Right ventricle myocardium superior (tissue), 1 donor: ENCODE measurements at regions not wholly inside any gene's neighbourhood (a gene's known extent, or its start where the extent isn't known, plus 50 kb on each side); places are given as distances from the start of the nearest gene placed in this dataset.
"Not testable (repeated sequence)": the region's sequence is repeated elsewhere in the genome, so short reads cannot be mapped to it uniquely, and the experiment has no call there.

Experiments
- ATAC-seq: fragments of 200-7000 bp; cut with Tn5 transposase; one replicate; pipeline ENCODE4 v1.9.1; 2020; ENCODE audit warnings: mild to moderate bottlenecking; ENCODE audit not compliant: poor library complexity
- DNase-seq: peaks from one replicate; pipeline ENCODE4 v3.0.0-alpha.2; 2020
- intact Hi-C: fragments of 100-400 bp; cut with DNase I; formaldehyde crosslinking; loops from one replicate; pipeline ENCODE4 v1.11.2; 2022
- donor health status: DM: no; HTN: yes; CAD: no; lungs with severe emphysema.

- no peak for DNase-seq
- intact Hi-C loops: loop anchor here (10.0 kb wide), 1 partner anchor 208 kb away; no protein-coding TSS in a partner anchor
- ATAC-seq: no peak
Observed at GRCh38 chr4:138392751-138393308, 150.7 kb upstream of the SLC7A11 start.

DNA sequence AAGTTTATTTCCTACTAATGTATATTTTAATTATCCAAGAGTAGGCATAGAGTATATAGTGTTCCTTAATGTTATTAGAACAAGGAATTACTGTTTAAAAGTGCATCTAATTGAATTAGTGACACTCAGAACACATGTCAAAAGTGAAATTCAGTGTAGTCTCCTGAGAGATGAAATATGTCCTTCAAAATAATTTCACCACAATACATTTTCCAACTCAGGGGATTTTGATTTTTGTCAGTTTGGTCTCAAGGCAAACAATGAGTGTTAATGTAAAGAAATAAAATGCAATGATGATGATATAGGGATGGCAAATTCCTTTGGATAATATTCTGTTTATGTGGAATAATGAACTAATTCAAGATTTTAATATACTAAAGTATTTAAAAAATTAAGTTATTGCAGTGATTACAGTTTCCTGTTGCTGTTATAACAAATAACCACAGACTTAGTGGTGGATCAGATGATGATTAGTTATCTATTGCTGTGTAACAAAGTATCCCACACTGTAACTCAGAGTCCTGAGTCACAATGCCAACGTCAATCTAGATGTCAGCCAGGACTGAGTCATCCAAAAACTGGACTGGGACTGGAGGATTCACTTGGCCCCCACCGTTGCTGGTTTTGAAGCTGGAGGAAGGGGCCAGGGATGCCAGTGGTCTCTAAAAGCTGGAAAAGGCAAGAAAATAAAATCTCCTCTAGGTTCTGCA is 148.0 kb upstream of the SLC7A11 start:
- intact Hi-C loops: loop anchor here (10.0 kb wide), 1 partner anchor 205 kb away; no protein-coding TSS in a partner anchor
- DNase-seq (no peak), ATAC-seq (no peak)

DNA sequence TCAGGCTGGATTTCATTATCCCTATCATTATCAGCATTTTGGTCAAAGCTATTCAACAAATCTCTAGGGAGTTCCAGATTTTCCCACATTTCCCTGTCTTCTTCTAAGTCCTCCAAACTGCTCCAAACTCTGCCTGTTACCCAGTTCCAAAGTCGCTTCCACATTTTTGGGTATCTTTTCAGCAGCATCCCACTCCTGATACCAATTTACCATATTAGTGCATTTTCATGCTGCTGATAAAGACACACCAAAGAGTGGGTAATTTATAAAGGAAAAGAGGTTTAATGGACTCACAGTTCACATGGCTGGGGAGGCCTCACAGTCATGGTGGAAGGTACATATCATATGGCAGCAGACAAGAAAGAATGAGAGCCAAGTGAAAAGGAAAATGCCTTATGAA is 132.8 kb upstream of the SLC7A11 start:
- intact Hi-C loops: no loop called here
- ATAC-seq: no peak

GRCh38 chr4:138367942-138368341 is 125.8 kb upstream of the SLC7A11 start:
- intact Hi-C loops: no loop called here
- no peak for ATAC-seq

More for the DNA sequence above, 132.8 kb upstream of the SLC7A11 start:
- no peak for DNase-seq

GRCh38 chr4:138352446-138352845 is 110.3 kb upstream of the SLC7A11 start:
- intact Hi-C loops, ATAC-seq, DNase-seq: not testable (repeated sequence)

More at GRCh38 chr4:138367942-138368341, 125.8 kb upstream of the SLC7A11 start:
- no peak for DNase-seq

GRCh38 chr4:138348055-138348454 is 105.9 kb upstream of the SLC7A11 start:
- no peak for DNase-seq
- ATAC-seq: no peak
- intact Hi-C loops: no loop called here

GRCh38 chr4:138347561-138347960 is 105.4 kb upstream of the SLC7A11 start:
- ATAC-seq: no peak
- intact Hi-C loops: no loop called here

GRCh38 chr4:138344851-138345250 is 102.7 kb upstream of the SLC7A11 start:
- intact Hi-C loops: no loop called here
- ATAC-seq (no peak), DNase-seq (no peak)

More at GRCh38 chr4:138347561-138347960, 105.4 kb upstream of the SLC7A11 start:
- no peak for DNase-seq

- ATAC-seq (no peak), DNase-seq (no peak)
- intact Hi-C loops: no loop called here
Observed at GRCh38 chr4:138344054-138344453, 101.9 kb upstream of the SLC7A11 start.

GRCh38 chr4:138341739-138342415 is 99.7 kb upstream of the SLC7A11 start:
- no peak for ATAC-seq
- DNase-seq: no peak
- intact Hi-C loops: no loop called here

- no peak for DNase-seq
- no peak for ATAC-seq
- intact Hi-C loops: no loop called here
Observed at GRCh38 chr4:138338840-138339239, 96.7 kb upstream of the SLC7A11 start.

GRCh38 chr4:138338222-138338621 is 96.1 kb upstream of the SLC7A11 start:
- ATAC-seq, DNase-seq, intact Hi-C loops: not testable (repeated sequence)

- ATAC-seq (no peak), DNase-seq (no peak)
- intact Hi-C loops: no loop called here
Observed at GRCh38 chr4:138334346-138335016, 92.3 kb upstream of the SLC7A11 start.

DNA sequence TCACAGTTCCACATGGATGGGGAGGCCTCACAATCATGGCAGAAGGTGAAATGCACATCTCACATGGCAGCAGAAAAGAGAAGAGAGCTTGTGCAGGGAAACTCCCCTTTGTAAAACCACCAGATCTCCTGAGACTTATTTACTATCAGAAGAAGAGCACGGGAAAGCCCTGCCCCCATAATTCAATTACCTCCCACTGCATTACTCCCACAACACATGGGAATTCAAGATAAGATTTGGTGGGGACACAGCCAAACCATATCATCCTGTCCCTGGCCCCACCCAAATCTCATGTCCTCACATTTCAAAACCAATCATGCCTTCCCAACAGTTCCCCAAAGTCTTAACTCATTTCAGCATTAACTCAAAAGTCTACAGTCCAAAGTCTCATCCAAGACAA is 90.3 kb upstream of the SLC7A11 start:
- DNase-seq, intact Hi-C loops, ATAC-seq: not testable (repeated sequence)

- no peak for ATAC-seq
- intact Hi-C loops: no loop called here
- DNase-seq: no peak
Observed at GRCh38 chr4:138330531-138330930, 88.4 kb upstream of the SLC7A11 start.

GRCh38 chr4:138329506-138330070 is 87.4 kb upstream of the SLC7A11 start:
- ATAC-seq (no peak), DNase-seq (no peak)
- intact Hi-C loops: no loop called here

GRCh38 chr4:138327338-138327737 is 85.2 kb upstream of the SLC7A11 start:
- DNase-seq: no peak
- ATAC-seq: no peak
- intact Hi-C loops: no loop called here

- intact Hi-C loops: no loop called here
- DNase-seq: no peak
- ATAC-seq: no peak
Observed at GRCh38 chr4:138320831-138321230, 78.7 kb upstream of the SLC7A11 start.

- no peak for DNase-seq
- ATAC-seq: no peak
- intact Hi-C loops: no loop called here
Observed at GRCh38 chr4:138320030-138320429, 77.9 kb upstream of the SLC7A11 start.
